GM21367 (cell line): ENCODE measurements at regions not wholly inside any gene's neighbourhood (a gene's known extent, or its start where the extent isn't known, plus 50 kb on each side); places are given as distances from the start of the nearest gene placed in this dataset.

ENCODE experiments used
- ATAC-seq: cut with Tn5 transposase; IDR thresholded peaks from one replicate; pipeline ENCODE4 v1.9.1; 2021; ENCODE audit not compliant: unreplicated experiment

DNA sequence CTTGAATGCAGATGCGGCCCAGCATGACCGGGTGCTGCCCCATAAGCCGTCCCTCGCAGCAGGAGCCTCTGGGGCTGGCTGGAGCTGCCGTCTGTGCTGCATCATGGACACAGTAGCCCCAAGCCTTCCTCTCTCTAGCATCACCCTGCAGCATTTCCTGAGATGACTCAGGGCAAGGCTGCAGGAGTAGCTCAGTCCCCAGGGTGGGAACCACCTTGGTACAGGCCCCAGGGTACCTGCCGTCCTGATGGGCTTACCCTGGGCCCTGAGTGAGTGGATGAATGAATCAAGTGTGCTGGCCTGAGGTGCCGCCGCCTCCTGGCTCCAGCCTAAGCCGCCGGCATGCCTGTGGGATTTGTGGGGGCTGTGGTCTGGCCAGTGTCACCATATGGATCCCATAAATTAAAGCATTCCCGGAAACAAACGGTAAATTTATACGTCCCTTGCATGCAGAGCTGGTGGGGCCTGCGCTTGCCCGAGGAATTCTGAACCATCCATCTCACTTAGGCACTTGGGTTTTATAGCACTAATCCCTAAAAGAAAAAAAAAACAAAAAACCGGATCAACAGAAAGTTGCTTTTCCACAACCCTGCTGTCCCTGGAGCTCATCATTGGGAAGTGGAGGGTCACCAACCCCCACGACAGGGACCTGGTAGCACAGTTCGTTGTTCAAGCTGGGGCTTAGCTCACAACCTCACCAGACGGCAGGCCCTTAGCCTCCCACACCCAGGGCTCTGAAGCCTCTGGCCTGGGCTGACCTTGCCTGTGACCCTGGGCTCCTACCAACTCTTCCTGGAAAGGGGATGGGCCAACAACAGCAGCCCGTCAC, 242.6 kb upstream of the CIBAR2 start:
- no peak for ATAC-seq

DNA sequence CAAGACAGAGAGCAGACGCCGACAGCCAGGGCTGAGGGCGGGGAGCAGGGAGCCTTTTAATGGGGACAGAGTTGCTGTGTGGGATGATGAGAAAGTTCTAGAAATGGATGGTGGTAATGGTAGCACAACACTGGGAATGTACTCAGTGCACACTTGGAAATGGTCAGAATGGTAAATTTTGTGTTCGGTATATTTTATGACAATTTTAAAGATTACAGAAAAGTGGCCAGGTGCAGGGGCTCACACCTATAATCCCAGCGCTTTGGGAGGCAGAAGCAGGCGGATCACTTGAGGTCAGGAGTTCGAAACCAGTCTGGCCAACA, 243.2 kb upstream of the CIBAR2 start:
- ATAC-seq: no peak

DNA sequence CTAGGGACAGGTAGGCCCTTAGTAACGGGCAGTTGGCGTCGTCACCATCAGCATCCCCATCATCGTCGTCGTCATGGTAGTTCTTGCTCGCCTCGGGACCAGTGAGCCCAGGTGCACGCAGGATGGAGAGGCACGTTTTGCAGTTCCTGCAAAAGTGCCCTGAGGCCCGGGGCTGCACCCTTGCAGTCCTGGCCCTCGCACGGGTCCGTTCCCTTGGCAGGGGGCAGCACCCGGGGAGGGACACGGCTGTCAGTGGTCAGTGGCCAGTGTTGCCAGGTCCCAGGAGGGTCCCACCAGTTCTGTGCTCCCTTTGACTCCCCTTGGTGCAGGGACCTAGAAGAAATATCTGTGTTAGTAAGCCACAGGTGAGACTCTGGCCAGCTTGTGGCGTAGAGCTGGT, 243.9 kb upstream of the CIBAR2 start:
- no peak for ATAC-seq

DNA sequence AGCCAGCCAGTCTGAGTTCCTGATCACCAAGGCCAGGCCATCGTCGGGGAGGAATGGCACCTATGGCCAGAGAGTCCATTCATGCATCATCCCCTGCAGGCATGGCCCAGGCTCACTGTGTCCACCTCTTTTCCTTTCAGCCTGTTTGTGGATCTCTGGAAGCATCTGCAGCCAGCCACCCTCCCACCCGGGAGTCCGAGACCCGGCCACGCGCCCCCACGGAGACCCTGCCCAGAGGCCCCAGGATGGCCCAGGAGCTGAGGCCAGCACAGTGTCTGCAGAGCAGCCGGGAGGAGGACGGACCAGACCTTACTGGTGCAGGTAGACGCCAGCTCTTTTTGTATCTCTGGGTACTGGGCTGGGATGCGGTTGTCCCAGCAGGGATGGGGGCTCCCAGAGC, 245.1 kb upstream of the CIBAR2 start:
- no peak for ATAC-seq

DNA sequence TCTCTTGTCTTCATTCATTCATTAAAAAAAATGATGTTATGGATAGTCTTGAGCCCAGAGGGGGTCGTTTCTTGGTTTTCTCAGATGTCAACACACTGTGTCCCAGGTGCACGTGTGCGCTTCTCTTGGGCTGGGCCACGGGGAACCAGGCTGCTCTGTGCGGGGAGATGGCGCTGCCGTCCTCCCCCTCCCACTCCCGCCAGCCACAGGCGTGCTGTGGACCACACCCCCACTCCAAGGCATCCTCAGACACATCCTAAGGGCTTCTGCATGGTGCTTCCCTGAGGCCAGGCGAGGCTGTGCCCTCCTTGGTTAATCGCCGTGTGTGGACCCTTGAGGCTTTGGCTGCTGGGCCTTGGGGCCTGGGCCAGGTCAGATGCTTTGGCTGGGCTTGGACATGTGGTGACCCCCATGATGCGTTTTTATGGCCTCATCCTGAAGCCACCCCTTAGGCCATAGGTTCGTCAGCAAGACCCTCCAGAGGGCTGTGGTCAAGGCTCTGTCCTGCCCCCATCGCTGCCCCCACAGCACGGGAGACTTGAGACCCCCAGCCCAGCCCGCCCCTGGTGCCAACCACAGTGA, 245.7 kb upstream of the CIBAR2 start:
- no peak for ATAC-seq

DNA sequence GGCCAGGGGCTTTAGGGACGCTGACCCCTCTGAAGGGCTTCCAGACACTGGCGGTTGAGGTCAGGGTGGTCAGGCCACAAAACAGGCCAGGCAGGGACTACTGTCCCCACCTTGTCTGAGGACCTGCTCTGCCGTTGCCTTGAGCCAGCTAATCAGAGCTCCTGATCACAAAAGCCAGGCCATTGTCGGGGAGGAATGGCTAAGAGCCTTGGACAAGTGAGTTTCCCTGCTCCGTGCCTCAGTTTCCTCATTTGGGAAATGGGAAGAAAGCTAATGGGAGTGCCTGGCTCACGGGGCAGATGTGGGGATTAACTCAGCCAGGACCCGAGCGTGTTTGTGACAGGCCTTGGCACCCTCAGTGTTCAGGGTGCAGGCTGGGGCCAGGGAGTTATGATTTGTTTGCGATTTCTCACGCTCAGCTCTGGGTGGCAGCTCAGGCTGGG, 246.5 kb upstream of the CIBAR2 start:
- no peak for ATAC-seq

DNA sequence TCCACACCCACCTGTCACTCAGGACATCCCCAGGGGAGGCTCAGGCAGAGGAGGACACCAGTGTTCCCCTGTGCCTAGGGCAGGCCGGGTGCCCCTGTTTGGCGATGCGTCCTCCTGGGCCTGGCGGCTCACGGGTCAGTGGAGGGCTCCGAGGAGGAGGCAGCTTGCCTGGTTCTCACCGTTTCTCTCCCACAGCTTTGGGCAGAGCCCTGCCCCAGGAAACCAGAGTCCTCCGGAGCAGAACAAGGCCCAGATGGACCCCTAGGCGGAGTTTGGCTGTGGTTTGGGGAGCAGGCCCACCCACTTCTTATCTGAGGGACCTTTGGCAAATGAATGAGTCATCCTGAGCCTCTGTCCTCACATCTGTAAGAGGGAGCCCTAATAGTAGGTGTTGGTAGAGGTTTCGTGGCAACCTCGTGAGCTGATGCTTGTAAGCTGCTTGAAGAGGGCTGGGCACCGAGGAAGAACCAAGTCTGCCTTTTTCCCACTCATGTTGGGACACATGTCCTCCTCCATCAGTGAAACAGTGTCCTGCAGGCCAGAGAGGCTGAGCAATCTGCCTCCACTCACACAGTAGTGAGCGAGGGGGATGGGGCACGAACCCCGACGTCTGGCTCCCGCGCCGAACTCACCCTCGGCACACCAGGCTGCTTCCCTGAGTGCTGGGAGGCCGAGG, 247.0 kb upstream of the CIBAR2 start:
- no peak for ATAC-seq

DNA sequence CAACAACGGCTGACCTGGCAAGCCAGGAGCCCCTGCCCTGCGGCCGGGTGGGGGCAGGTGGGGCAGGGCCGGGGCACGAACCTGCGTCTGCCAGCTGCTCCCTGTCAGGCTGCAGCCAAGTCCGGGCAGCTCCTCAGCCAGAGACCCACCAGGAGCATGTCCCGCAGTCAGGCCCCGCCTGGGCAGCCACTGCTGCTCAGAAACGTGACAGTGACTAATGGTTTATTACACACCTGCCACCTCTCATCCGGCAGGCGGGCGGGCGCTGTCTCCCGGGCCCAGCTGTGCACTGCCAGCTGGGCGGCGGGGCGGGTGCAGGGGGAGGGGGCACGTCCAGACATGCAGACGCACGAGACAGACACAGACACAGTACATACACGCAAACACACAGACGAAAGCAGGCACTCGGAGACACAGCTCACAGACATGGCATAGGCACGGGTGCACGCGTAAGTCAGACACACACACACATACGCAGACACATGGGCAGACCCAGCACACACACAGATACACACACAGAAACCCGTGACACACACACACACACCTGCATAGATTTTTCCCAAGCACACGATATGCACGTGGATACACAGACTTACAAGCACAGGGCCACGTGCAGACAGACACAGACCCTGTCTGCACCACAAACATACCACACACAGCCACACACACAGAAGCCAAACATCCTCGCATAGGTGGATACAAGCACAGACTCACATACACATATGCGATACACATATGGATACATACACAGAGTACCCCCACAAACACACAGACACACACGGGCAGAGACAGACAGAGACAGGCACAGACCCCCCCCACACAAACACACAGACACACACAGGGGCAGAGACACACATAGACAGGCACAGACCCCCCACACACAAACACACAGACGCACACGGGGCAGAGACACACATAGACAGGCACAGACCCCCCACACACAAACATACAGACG, 248.3 kb upstream of the CIBAR2 start:
- ATAC-seq: no peak

DNA sequence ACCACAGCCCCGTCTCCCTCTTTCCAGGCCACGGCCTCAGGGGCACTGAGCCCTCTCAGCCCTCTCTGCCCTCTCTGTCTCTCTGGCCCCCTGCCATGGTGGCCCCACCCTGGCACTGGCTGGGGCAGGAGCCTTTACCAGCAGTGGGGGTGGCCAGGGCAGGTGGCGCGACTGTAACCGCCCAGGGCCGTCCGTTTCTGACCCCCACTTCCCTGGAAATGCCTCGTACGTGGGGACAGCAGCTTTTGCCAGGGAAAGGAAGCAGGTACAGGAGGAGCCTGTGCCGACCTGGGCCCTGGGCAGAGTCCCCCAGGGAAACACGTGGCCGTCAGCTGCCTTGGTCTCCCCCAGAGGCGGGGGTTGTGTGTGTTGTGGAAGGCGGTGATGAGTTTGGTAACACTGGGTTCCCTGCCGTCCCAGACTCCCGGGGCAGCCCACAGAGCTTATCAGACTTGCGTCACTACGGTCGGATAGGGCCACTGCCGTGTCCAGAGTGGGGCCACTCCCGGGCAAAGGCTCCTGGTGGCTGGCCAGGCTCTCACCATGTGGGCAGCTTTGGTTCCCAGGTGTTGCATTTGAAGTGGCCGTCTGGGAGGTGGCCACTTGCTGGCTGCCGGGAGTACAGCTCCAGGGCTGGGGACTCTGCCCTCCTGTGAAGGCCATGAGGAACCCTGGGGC, 249.3 kb upstream of the CIBAR2 start:
- ATAC-seq: no peak

DNA sequence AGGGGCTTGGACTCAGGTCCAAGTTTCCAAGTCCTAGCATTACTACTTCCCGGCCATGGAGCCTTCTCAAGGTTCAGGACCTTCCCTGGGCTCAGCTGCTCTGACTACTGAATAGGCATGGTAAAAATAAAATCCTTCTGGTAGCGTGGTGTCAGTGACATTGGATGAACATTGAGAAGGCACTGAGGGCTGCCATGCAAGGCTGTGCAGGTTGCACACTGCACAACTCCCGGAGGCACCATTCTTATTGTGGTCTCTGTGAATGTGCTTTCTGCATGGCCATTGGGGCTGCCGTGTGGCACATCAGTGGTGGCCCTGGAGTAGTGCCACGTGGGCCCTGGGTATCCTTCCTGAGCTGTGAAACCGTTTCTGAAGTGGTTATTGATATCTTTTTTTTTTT, 250.2 kb upstream of the CIBAR2 start:
- no peak for ATAC-seq

DNA sequence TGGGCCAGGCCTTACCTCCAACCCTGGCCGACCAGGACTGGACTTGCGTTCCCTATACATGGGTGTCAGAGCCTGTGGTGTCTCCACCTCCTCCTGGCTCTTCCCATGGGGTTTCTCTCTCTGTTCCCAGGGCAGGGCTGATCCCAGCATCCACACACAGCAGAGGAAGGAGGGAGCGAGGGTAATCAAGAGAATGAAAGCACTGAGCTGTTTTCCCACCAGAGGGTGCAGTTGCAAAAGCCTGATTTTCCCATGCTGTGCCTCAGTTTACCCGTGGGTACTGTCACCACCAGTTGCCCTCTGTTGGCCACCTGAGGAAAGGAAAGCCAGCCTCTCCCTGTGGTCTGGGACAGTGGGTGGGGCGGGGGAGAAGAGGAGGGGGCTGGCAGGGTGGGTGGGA, 249.7 kb upstream of the GSE1 start:
- ATAC-seq: no peak

DNA sequence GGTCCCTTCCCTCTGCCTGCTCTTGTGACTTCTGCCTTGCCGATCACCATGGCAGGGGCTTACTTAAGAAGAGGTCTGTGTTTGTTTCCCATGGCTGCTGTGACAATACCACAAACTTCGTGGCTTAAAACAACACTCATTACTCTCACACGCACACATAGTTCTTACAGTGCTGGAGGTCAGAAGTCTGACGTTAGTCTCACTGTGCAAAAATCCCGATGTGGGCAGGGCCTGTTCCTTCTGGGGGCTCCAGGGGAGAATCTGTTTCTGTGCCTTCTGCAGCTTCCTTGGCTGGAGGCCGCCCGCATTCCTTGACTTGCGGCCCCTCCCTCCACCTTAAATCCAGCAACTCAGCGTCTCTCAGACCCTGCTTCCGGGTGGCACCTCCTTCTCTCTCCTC, 249.2 kb upstream of the GSE1 start:
- ATAC-seq: no peak

DNA sequence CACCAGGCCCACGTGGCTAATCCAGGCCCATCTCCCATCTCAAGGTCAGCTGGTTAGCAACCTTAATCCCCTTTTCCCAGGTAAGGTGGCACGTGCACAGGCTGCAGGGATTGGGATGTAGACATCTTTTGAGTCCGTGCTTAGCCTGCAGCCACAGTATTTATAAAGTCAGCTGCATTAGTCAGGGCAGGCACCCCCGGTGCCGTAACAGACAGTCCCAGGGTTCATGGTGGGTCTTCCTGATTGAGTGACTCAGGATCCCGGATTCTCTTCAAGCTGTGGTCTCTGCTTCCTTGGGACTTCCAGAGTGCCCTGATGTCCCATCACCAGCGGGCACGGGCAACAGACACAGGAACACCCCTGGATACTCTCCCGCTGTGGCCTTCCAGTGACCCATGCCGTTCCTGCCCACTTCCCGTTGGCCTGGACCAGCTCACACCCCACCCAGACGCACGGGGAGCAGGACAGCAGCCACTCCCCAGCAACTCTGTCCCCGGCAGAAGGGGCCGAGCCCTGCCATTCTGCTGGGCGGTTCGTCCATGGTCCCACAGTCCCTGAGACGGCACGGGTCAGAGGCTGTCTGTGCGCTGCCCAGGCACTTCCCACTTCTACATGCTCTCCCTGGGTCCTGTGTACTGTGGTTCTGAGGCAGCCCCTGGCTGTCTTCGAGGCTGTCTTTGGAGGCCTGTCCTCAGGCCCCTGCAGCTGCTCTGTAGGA, 248.6 kb upstream of the GSE1 start:
- ATAC-seq: no peak

DNA sequence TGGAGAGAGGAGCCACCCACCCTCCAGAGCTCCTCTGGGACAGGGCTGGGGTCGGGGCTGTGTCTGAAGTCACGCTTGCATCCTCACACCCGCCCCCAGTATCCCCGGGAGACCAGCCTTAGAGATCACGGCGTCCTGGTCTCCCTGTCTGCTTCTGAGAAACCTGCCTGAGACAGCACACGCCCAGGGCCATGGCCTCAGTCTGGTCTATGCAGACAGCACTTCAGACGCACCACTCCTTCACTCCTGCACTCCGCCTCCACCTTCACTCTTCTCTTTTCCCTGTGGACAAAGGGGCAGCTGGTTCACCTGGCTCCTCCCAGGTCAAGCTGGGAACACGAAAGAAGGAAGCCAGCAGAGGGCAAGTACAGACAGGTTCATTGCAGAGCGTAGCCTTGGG, 248.0 kb upstream of the GSE1 start:
- ATAC-seq: no peak

DNA sequence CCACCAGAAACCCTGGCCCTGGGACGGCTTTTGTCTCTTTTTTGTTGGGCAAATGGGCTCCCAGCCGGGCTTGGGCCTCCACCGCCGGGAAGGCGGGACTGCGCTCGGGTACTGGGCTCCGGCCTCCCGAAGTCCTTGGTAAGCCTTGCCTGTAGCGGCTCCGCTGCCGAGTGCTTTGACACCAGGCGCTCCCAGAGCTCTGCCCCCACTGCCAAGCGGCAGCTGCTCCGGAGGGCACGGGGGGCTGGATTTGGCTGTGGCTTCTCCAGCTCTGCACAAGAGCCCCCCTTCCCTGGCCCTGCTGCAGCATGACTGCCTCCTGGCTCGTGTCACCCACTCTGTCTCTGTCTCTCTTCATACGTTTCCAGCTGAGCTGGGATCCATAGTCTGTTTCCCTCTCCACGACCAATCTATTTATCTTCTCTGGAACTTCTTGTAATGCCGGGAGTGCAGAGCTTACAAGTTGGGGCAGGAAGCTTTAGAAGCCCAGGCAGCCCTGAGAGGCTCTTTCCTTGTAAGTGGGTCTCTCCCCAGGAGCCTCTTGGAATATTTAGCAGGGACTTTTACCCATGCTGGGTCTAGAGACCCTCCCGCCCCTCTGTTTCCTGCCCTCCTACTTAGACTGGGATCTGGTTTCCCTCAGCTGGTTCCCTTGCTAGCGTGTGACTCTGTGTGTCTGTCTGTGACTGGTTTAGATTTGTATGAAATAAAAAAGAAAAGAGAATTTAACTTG, 246.9 kb upstream of the GSE1 start:
- ATAC-seq: no peak

DNA sequence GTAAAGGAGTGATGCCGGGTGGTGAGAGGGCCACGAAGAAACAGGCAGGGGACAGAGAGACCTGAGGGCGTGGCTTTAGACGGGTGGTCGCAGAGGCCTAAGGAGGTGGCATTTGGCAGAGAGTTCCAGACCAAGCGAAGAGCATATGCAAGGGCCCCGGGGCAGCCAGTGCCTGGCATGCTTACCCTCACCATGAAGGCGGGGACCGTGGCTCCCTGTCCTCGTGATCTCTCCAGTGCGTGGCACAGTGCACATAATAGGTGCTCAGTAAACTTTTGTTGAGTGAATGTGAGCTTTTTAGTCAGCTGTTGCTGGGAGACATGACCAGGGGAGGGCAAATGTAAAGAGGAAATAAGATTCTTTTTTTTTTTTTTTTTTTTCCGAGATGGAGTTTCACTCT, 245.6 kb upstream of the GSE1 start:
- no peak for ATAC-seq

DNA sequence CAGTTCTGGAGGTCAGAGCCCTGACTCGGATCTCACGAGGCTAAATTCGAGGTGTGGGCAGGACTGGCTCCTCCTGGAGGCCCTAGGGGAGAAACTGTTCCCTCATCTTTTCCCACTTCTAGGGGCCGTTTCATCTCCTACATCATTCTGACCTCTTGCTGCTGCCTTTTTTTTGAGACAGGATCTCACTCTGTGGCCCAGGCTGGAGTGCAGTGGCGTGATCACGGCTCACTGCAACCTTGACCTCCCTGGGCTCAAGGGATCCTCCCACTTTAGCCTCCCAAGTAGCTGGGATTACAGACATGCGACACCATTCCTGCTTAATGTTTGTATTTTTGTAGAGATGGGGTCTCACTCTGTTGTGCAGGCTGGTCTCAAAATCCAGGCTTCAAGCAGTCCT, 244.1 kb upstream of the GSE1 start:
- no peak for ATAC-seq

DNA sequence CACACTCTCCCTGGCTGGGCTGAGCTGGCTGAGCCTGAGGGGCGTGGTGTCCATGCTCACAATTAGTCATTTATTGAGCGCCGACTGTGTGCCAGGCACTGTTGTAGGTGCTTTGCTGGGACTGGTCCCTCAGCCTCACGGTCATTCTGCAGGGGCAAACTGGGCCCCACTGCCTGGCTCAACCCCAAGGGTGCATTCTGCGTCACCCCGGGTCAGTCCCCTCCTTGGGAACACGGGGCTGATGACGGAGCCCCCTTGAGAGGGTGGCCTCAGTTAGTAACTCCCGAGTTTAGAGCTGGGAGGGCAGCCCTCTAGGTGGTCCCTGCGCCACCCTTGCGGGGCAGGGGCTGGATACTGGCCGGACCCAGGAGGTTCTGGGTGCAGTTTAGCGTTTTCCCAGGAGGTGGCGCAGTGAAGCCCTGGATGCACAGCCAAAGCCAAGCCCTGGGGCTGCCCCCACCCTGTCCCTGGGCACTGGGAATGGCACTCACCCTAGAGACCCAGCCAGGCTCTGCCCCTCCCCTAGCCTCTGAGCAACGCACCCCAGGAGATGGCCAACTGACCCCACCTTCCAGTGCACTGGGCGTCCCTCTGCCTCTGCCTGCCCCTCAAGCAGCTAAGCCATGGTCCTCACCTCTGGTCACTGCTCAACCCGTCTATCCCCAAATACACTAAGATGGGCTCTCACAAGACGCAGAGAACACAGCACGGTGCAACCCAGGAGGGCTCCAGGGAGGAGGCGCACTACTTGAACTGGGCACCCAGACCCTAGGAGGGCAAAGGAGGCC, 243.2 kb upstream of the GSE1 start:
- no peak for ATAC-seq

DNA sequence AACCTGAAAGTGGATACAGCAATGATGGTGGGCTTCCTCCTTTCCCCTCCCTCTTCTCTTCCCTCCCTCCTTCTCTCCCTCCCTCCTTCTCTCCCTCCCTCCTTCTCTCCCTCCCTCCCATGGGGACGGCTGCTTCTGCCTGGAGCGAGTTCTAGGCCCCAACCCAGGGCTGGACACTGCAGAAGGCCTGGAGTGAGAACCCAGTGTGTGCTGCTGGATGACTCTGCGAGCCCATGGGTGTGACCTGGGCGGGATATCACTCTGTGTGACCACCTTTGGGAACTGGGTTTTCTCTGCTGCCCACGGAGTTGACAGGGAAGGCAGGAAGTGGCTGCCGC, 242.6 kb upstream of the GSE1 start:
- ATAC-seq: no peak
